IMR-90 (cell line): ENCODE measurements at regions not wholly inside any gene's neighbourhood (a gene's known extent, or its start where the extent isn't known, plus 50 kb on each side); places are given as distances from the start of the nearest gene placed in this dataset.

Experiments
- ATAC-seq: fragments of 200-7000 bp; cut with Tn5 transposase; 2 replicates; pipeline ENCODE4 v1.9.1; 2020; ENCODE audit warnings: low read depth, mild to moderate bottlenecking, moderate library complexity
- BruUV-seq: library from RNA; stranded (reverse); fragments of 400-500 nt; replicated peaks from 2 replicates; lab custom pipeline; 2021; lab: Mats Ljungman, UMichigan
- CTCF ChIA-PET: fragments of 300-600 bp; formaldehyde crosslinking; extraction: SDS; loops from one replicate; lab custom pipeline; 2021; ENCODE audit warnings: antibody characterized with exemption; lab: Yijun Ruan, JAX
- POLR2A ChIA-PET: fragments of 300-600 bp; sonication (Branson Sonifier 250); formaldehyde crosslinking; loops from one replicate; lab custom pipeline; 2022; ENCODE audit warnings: antibody characterized with exemption; ENCODE audit not compliant: unreplicated experiment; lab: Charles Lee
- DNase-seq: peaks from one replicate; pipeline ENCODE4 v3.0.0; 2013
- H2AFZ ChIP-seq: replicated peaks from 2 replicates; pipeline ENCODE3; 2013; ENCODE audit warnings: low read length, mild to moderate bottlenecking; ENCODE audit not compliant: poor library complexity
- H2AK5ac ChIP-seq: 2 replicates; pipeline ENCODE4 v1.6.1; 2013; ENCODE audit warnings: low read depth, low read length, inconsistent platforms
- H2AK9ac ChIP-seq: replicated peaks from 2 replicates; pipeline ENCODE3; 2013; ENCODE audit warnings: mild to moderate bottlenecking, low read depth, low read length, moderate library complexity; ENCODE audit not compliant: poor library complexity
- H2BK120ac ChIP-seq: 2 replicates; pipeline ENCODE4 v1.6.1; 2013; ENCODE audit warnings: low read depth, low read length, inconsistent platforms
- H2BK15ac ChIP-seq: 3 replicates; pipeline ENCODE4 v1.6.1; 2013; ENCODE audit warnings: low read depth, low read length, inconsistent platforms
- H2BK20ac ChIP-seq: 2 replicates; pipeline ENCODE4 v1.6.1; 2013; ENCODE audit warnings: low read depth, mild to moderate bottlenecking, inconsistent platforms, low read length, moderate library complexity
- H2BK5ac ChIP-seq: 2 replicates; pipeline ENCODE4 v1.6.1; 2013; ENCODE audit warnings: mild to moderate bottlenecking, low read depth, low read length, inconsistent platforms; ENCODE audit not compliant: poor library complexity, severe bottlenecking
- H3K14ac ChIP-seq: replicated peaks from 2 replicates; pipeline ENCODE4 v1.6.1; 2013; ENCODE audit warnings: low read depth, low read length, inconsistent platforms
- H3K18ac ChIP-seq: 2 replicates; pipeline ENCODE4 v1.6.1; 2013; ENCODE audit warnings: low read depth, low read length, control low read depth
- H3K23ac ChIP-seq: 2 replicates; pipeline ENCODE4 v1.6.1; 2013; ENCODE audit warnings: low read depth, low read length, inconsistent platforms
- H3K27ac ChIP-seq: 2 replicates; pipeline ENCODE4 v1.5.1; 2013; ENCODE audit warnings: mild to moderate bottlenecking, control low read depth, low read length; ENCODE audit not compliant: insufficient read depth
- H3K27me3 ChIP-seq: 2 replicates; pipeline ENCODE4 v1.6.1; 2013; ENCODE audit warnings: low read length; ENCODE audit not compliant: control insufficient read depth, insufficient read depth
- H3K36me3 ChIP-seq: 2 replicates; pipeline ENCODE4 v1.6.1; 2013; ENCODE audit warnings: low read length, mixed read lengths; ENCODE audit not compliant: control insufficient read depth, insufficient read depth
- H3K4ac ChIP-seq: 2 replicates; pipeline ENCODE4 v1.6.1; 2013; ENCODE audit warnings: low read depth, low read length, inconsistent platforms
- H3K4me1 ChIP-seq: 2 replicates; pipeline ENCODE4 v1.6.1; 2013; ENCODE audit warnings: low read length, mixed read lengths; ENCODE audit not compliant: control insufficient read depth, insufficient read depth
- H3K4me2 ChIP-seq: 2 replicates; pipeline ENCODE4 v1.6.1; 2013; ENCODE audit warnings: low read depth, mild to moderate bottlenecking, control low read depth, low read length, moderate library complexity
- H3K4me3 ChIP-seq: 2 replicates; pipeline ENCODE4 v1.5.1; 2013; ENCODE audit warnings: low read depth, mild to moderate bottlenecking, control low read depth, low read length, moderate library complexity; ENCODE audit not compliant: insufficient read depth
- H3K56ac ChIP-seq: 2 replicates; pipeline ENCODE4 v1.6.1; 2013; ENCODE audit warnings: low read length, inconsistent platforms; ENCODE audit not compliant: insufficient read depth; ENCODE audit errors: extremely low read depth
- H3K79me1 ChIP-seq, 2 experiments: 2 replicates each; pipeline ENCODE4 v1.6.1; 2013; ENCODE audit warnings: low read length in 2 of 2, inconsistent platforms in 1 of 2, low read depth in 1 of 2
- H3K9ac ChIP-seq: 2 replicates; pipeline ENCODE4 v1.6.1; 2013; ENCODE audit warnings: low read depth, low read length, control low read depth
- H3K9me1 ChIP-seq: 2 replicates; pipeline ENCODE4 v1.6.1; 2013; ENCODE audit warnings: low read length, inconsistent platforms; ENCODE audit not compliant: insufficient read depth
- H3K9me3 ChIP-seq: 2 replicates; pipeline ENCODE4 v1.6.1; 2013; ENCODE audit warnings: low read length; ENCODE audit not compliant: control insufficient read depth, insufficient read depth
- H4K20me1 ChIP-seq: 2 replicates; pipeline ENCODE4 v1.6.1; 2013; ENCODE audit warnings: low read length, inconsistent platforms; ENCODE audit not compliant: insufficient read depth
- H4K5ac ChIP-seq: 2 replicates; pipeline ENCODE4 v1.6.1; 2013; ENCODE audit warnings: mild to moderate bottlenecking, low read depth, low read length, control low read depth
- H4K8ac ChIP-seq, 2 experiments: 2 replicates each; pipeline ENCODE4 v1.6.1; 2013; ENCODE audit warnings: low read depth in 2 of 2, low read length in 2 of 2, control low read depth in 1 of 2, inconsistent platforms in 1 of 2
- H4K91ac ChIP-seq: 2 replicates; pipeline ENCODE4 v1.6.1; 2013; ENCODE audit warnings: low read depth, low read length, inconsistent platforms; ENCODE audit not compliant: insufficient read depth
- dilution Hi-C: fragments of 300-500 bp; cut with HindIII; formaldehyde crosslinking; loops from one replicate; pipeline ENCODE4 v1.14.3; 2018; ENCODE audit warnings: low sequenced_read_pairs; ENCODE audit not compliant: unreplicated experiment
- in situ Hi-C: fragments of 300-500 bp; cut with MboI; formaldehyde crosslinking; loops from 3 replicates; pipeline ENCODE4 v1.14.3; 2019; ENCODE audit warnings: low sequenced_read_pairs, inconsistent platforms, mixed read lengths
- intact Hi-C: fragments of 100-400 bp; cut with micrococcal nuclease; formaldehyde crosslinking; loops from 2 replicates; pipeline ENCODE4 v1.10.0; 2022
- TF ChIP-seq, protein P1 (sequence below): fragments of 150-350 bp; IDR thresholded peaks from 2 replicates; pipeline ENCODE4 v1.6.1; 2016; ENCODE audit warnings: low read depth, mild to moderate bottlenecking, low read length, moderate library complexity, borderline replicate concordance

DNA sequence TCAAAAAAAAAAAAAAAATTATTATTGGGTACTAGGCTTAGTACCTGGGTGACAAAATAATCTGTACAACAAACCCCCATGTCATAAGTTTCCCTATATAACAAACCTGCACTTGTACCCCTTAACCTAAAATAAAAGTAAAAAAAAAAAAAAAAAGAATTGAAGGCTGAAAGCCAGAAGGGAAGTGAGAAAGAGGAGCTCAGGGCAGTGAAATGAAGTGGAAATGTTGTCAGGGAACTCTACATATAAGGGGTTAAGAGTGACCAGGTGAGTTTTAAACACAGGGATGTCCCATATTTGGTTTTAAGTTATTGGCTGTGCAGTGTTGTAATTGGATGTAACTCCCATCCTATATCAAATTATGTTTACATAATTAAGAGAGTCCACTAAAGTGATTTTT lies 85.7 kb upstream of the ABCD3 start:
- Histone ChIP-seq H3K79me1 (no peaks in the 10 kb centered on the region), H3K27ac (no peak overlapping the region), H3K36me3 (no peaks in the 10 kb centered on the region), H2AK5ac (no peak overlapping the region), H3K9me3 (no peaks in the 10 kb centered on the region), H3K56ac (no peak overlapping the region), H2BK5ac (no peak overlapping the region), H2BK20ac (0 out of 2 replicates have a peak overlapping the region, but pooled peaks have one; percentile 4), H3K27me3 (no peaks in the 10 kb centered on the region), H2BK15ac (no peak overlapping the region), H3K14ac (no peak overlapping the region), H4K20me1 (no peaks in the 10 kb centered on the region), H3K9ac (no peak overlapping the region), H3K9me1 (peaks cover 8% of the 10 kb centered on the region; the same call in 1 of the 2 replicates), H2BK120ac (0 out of 2 replicates have a peak overlapping the region, but pooled peaks have one; percentile 4), H4K5ac (no peak overlapping the region), H3K4ac (no peak overlapping the region; the same call in 1 of the 2 replicates), H3K4me1 (peaks cover 16% of the 10 kb centered on the region), H2AFZ (no peak overlapping the region), H4K8ac (no peak overlapping the region), H3K23ac (no peak overlapping the region), H4K91ac (no peak overlapping the region), H3K18ac (no peak overlapping the region), H3K4me3 (no peak overlapping the region), H3K4me2 (no peak overlapping the region), H2AK9ac (no peak overlapping the region)
- TF ChIP-seq, protein P1, sequence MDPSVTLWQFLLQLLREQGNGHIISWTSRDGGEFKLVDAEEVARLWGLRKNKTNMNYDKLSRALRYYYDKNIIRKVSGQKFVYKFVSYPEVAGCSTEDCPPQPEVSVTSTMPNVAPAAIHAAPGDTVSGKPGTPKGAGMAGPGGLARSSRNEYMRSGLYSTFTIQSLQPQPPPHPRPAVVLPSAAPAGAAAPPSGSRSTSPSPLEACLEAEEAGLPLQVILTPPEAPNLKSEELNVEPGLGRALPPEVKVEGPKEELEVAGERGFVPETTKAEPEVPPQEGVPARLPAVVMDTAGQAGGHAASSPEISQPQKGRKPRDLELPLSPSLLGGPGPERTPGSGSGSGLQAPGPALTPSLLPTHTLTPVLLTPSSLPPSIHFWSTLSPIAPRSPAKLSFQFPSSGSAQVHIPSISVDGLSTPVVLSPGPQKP = no peak
- BruUV-seq = no TSS peak
- DNase-seq (no peak), ATAC-seq (no peak)
- dilution Hi-C loops (no loop called here), in situ Hi-C loops (loop anchor here (5.0 to 25.0 kb wide), 3 partner anchors 270 to 445 kb away; partner anchors contain the start of gene DNTTIP2), intact Hi-C loops (no loop called here)
- ChIA-PET CTCF (interaction anchor here (0.6 to 8.9 kb wide), 12 partner anchors 60 to 629 kb away, joined by 3 to 119 read pairs (median 5); partner anchors contain the start of gene ARHGAP29), POLR2A (interaction anchor here (0.6 kb wide), 2 partner anchors 23 to 62 kb away, joined by 3 to 7 read pairs; no protein-coding TSS in a partner anchor)
